ENCODE measurements at regions not wholly inside any gene's neighbourhood (a gene's known extent, or its start where the extent isn't known, plus 50 kb on each side); places are given as distances from the start of the nearest gene placed in this dataset.
"Not testable (repeated sequence)": the region's sequence is repeated elsewhere in the genome, so short reads cannot be mapped to it uniquely, and the experiment has no call there.

GRCh38 chr14:71770431-71770830 is 161.8 kb upstream of the RGS6 start:
- Histone ChIP-seq H2AFZ (ENCODE audit: low read depth, low read length) (no peak overlapping the region), H3K9me3 (replicated peaks; ENCODE audit: control insufficient read depth, insufficient read depth, low read length) (no peaks in the 10 kb centered on the region), H3K27ac (ENCODE audit: insufficient read depth, low read depth, low read length) (no peak overlapping the region), H3K27me3 (ENCODE audit: control insufficient read depth in 2 of 2, insufficient read depth in 2 of 2, low read length in 2 of 2) (peaks cover 0 to 2% of the 10 kb centered on the region in 2 experiments), H3K79me2 (ENCODE audit: control insufficient read depth, insufficient read depth, low read length) (no peaks in the 10 kb centered on the region), H3K4me3 (replicated peaks in 1 of 3; ENCODE audit: insufficient read depth in 1 of 3, low read depth in 1 of 3, low read length in 3 of 3) (no peak overlapping the region), H3K36me3 (ENCODE audit: control insufficient read depth in 2 of 2, extremely low read depth in 1 of 2, insufficient read depth in 2 of 2, low read length in 2 of 2) (no peaks in the 10 kb centered on the region), H3K9me1 (replicated peaks; ENCODE audit: control insufficient read depth, extremely low read depth, insufficient read depth, low read length) (no peaks in the 10 kb centered on the region), H3K4me2 (ENCODE audit: insufficient read depth, low read length) (no peak overlapping the region), H3K9ac (replicated peaks; ENCODE audit: extremely low read depth, insufficient read depth, low read length) (no peak overlapping the region), H3K4me1 (ENCODE audit: control insufficient read depth, extremely low read depth, insufficient read depth, low read length) (no peaks in the 10 kb centered on the region), H4K20me1 (replicated peaks; ENCODE audit: control insufficient read depth, extremely low read depth, insufficient read depth, low read length) (no peaks in the 10 kb centered on the region)
- TF ChIP-seq MAX (IDR thresholded peaks at IDR 0.05; ENCODE audit: insufficient read depth, insufficient read length) (no peak), EZH2 (IDR thresholded peaks at IDR 0.05; ENCODE audit: borderline replicate concordance, low read depth, low read length, severe bottlenecking) (no peak), POLR2AphosphoS5 (IDR thresholded peaks at IDR 0.05; ENCODE audit: insufficient read depth, low read depth, low read length) (no peak), GATA2 (IDR thresholded peaks at IDR 0.05; ENCODE audit: insufficient read depth, insufficient read length, low read depth, low read length) (no peak), CTCF (IDR thresholded peaks at IDR 0.05; ENCODE audit: extremely low read depth in 1 of 2, insufficient read depth in 1 of 2, low read depth in 1 of 2, low read length in 2 of 2) (no peak), POLR2A (IDR thresholded peaks at IDR 0.05; ENCODE audit: low read depth, low read length) (no peak), FOS (IDR thresholded peaks at IDR 0.05; ENCODE audit: borderline replicate concordance, insufficient read depth, low read length) (no peak), JUN (IDR thresholded peaks at IDR 0.05; ENCODE audit: borderline replicate concordance, insufficient read depth, insufficient read length, low read depth) (no peak), MYC (IDR thresholded peaks at IDR 0.05; ENCODE audit: low read depth, low read length) (no peak)
- no TSS peak for BruUV-seq (replicated peaks)
- POLR2A ChIA-PET = no interaction called here
- CTCF ChIA-PET = interaction anchor here (0.9 kb wide), 1 partner anchor 17 kb away, joined by 5 read pairs; no protein-coding TSS in a partner anchor
- dilution Hi-C loops (cut with MboI; ENCODE audit: extremely low pct_ligation_motif_present, low sequenced_read_pairs) (no loop called here), intact Hi-C loops (cut with micrococcal nuclease) (no loop called here)
- FAIRE-seq = no peak
- DNase-seq (ENCODE audit: low read depth, low spot score) = no peak

- H3K27ac ChIP-seq (ENCODE audit: insufficient read depth, low read depth, low read length); H3K79me2 ChIP-seq (ENCODE audit: control insufficient read depth, insufficient read depth, low read length); H3K36me3 ChIP-seq (ENCODE audit: control insufficient read depth in 2 of 2, extremely low read depth in 1 of 2, insufficient read depth in 2 of 2, low read length in 2 of 2); H3K9me1 ChIP-seq (replicated peaks; ENCODE audit: control insufficient read depth, extremely low read depth, insufficient read depth, low read length); BruUV-seq (replicated peaks); H3K27me3 ChIP-seq (ENCODE audit: control insufficient read depth in 2 of 2, insufficient read depth in 2 of 2, low read length in 2 of 2); H3K9ac ChIP-seq (replicated peaks; ENCODE audit: extremely low read depth, insufficient read depth, low read length); H4K20me1 ChIP-seq (replicated peaks; ENCODE audit: control insufficient read depth, extremely low read depth, insufficient read depth, low read length); POLR2A ChIA-PET; CTCF ChIA-PET; H3K4me2 ChIP-seq (ENCODE audit: insufficient read depth, low read length); H2AFZ ChIP-seq (ENCODE audit: low read depth, low read length); intact Hi-C loops (cut with micrococcal nuclease); H3K4me3 ChIP-seq (replicated peaks in 1 of 3; ENCODE audit: insufficient read depth in 1 of 3, low read depth in 1 of 3, low read length in 3 of 3); H3K4me1 ChIP-seq (ENCODE audit: control insufficient read depth, extremely low read depth, insufficient read depth, low read length); DNase-seq (ENCODE audit: low read depth, low spot score); dilution Hi-C loops (cut with MboI; ENCODE audit: extremely low pct_ligation_motif_present, low sequenced_read_pairs); FAIRE-seq; H3K9me3 ChIP-seq (replicated peaks; ENCODE audit: control insufficient read depth, insufficient read depth, low read length): not testable (repeated sequence)
Observed at GRCh38 chr14:71771421-71771820, 160.8 kb upstream of the RGS6 start.

GRCh38 chr14:71771996-71772395 is 160.2 kb upstream of the RGS6 start:
- CTCF ChIA-PET; POLR2A ChIA-PET; H3K79me2 ChIP-seq (ENCODE audit: control insufficient read depth, insufficient read depth, low read length); H4K20me1 ChIP-seq (replicated peaks; ENCODE audit: control insufficient read depth, extremely low read depth, insufficient read depth, low read length); H3K4me3 ChIP-seq (replicated peaks in 1 of 3; ENCODE audit: insufficient read depth in 1 of 3, low read depth in 1 of 3, low read length in 3 of 3); FAIRE-seq; BruUV-seq (replicated peaks); intact Hi-C loops (cut with micrococcal nuclease); H3K27me3 ChIP-seq (ENCODE audit: control insufficient read depth in 2 of 2, insufficient read depth in 2 of 2, low read length in 2 of 2); H3K4me1 ChIP-seq (ENCODE audit: control insufficient read depth, extremely low read depth, insufficient read depth, low read length); H3K4me2 ChIP-seq (ENCODE audit: insufficient read depth, low read length); H3K9me1 ChIP-seq (replicated peaks; ENCODE audit: control insufficient read depth, extremely low read depth, insufficient read depth, low read length); H3K9ac ChIP-seq (replicated peaks; ENCODE audit: extremely low read depth, insufficient read depth, low read length); dilution Hi-C loops (cut with MboI; ENCODE audit: extremely low pct_ligation_motif_present, low sequenced_read_pairs); DNase-seq (ENCODE audit: low read depth, low spot score); H3K27ac ChIP-seq (ENCODE audit: insufficient read depth, low read depth, low read length); H2AFZ ChIP-seq (ENCODE audit: low read depth, low read length); H3K36me3 ChIP-seq (ENCODE audit: control insufficient read depth in 2 of 2, extremely low read depth in 1 of 2, insufficient read depth in 2 of 2, low read length in 2 of 2); H3K9me3 ChIP-seq (replicated peaks; ENCODE audit: control insufficient read depth, insufficient read depth, low read length): not testable (repeated sequence)
